Astrocyte of the cerebellum (primary cell): ENCODE measurements at regions not wholly inside any gene's neighbourhood (a gene's known extent, or its start where the extent isn't known, plus 50 kb on each side); places are given as distances from the start of the nearest gene placed in this dataset.
A peak's percentile ranks its signal among the peaks of the same experiment; 100 is the strongest.

Source experiments
- DNase-seq: peaks from one replicate; pipeline ENCODE4 v3.0.0-alpha.2; 2011; ENCODE audit warnings: low read depth
- H3K4me3 ChIP-seq: 2 replicates; pipeline ENCODE4 v1.5.1; 2011; ENCODE audit warnings: mild to moderate bottlenecking, low read depth, low read length, moderate library complexity
- CTCF ChIP-seq: IDR thresholded peaks from 2 replicates; pipeline ENCODE4 v1.5.1; 2012; ENCODE audit warnings: low read length, low read depth, moderate library complexity, mild to moderate bottlenecking; ENCODE audit errors: missing control alignments
- in situ Hi-C: cut with HindIII; loops from 2 replicates; pipeline ENCODE4 v1.10.0; 2017; ENCODE audit warnings: low sequenced_read_pairs

- TF ChIP-seq CTCF = no peak
- peak; percentile 5 for DNase-seq
- in situ Hi-C loops = no loop called here
- no peak overlapping the region for H3K4me3 ChIP-seq
Observed at GRCh38 chrX:69024931-69025330, 140.3 kb downstream of the PJA1 start.

- in situ Hi-C loops = no loop called here
- TF ChIP-seq CTCF = no peak
- DNase-seq = no peak
- H3K4me3 ChIP-seq = no peak overlapping the region
Observed at GRCh38 chrX:69024161-69024736, 141.0 kb downstream of the PJA1 start.

GRCh38 chrX:69022430-69022829 lies 142.8 kb downstream of the PJA1 start:
- no peak for DNase-seq
- in situ Hi-C loops = no loop called here
- TF ChIP-seq CTCF = no peak
- no peak overlapping the region for H3K4me3 ChIP-seq

GRCh38 chrX:69021141-69021960 lies 143.9 kb downstream of the PJA1 start:
- in situ Hi-C loops = no loop called here
- DNase-seq = no peak
- no peak for TF ChIP-seq CTCF
- no peak overlapping the region for H3K4me3 ChIP-seq

GRCh38 chrX:69020316-69020715 lies 144.9 kb downstream of the PJA1 start:
- in situ Hi-C loops = no loop called here
- H3K4me3 ChIP-seq = no peak overlapping the region
- no peak for DNase-seq
- no peak for TF ChIP-seq CTCF

- TF ChIP-seq CTCF = no peak
- in situ Hi-C loops = no loop called here
- no peak for DNase-seq
- H3K4me3 ChIP-seq = no peak overlapping the region
Observed at GRCh38 chrX:69019073-69019890, 146.0 kb downstream of the PJA1 start.
